ENCODE measurements at regions not wholly inside any gene's neighbourhood (a gene's known extent, or its start where the extent isn't known, plus 50 kb on each side); places are given as distances from the start of the nearest gene placed in this dataset.

GRCh38 chr20:17012546-17013226, 214.2 kb upstream of the PCSK2 start:
- H3K27me3 ChIP-seq (ENCODE audit: control insufficient read depth in 2 of 2, insufficient read depth in 1 of 2, low read length in 1 of 2) = no peaks in the 10 kb centered on the region
- no peaks in the 10 kb centered on the region for H3K36me3 ChIP-seq (ENCODE audit: control insufficient read depth in 2 of 2, insufficient read depth in 2 of 2, low read length in 1 of 2)
- no peak overlapping the region for H3K4me3 ChIP-seq (ENCODE audit: low read length in 2 of 2)
- no peaks in the 10 kb centered on the region for H3K4me1 ChIP-seq (ENCODE audit: control insufficient read depth in 2 of 2, insufficient read depth in 2 of 2, low read length in 2 of 2)
- H3K27ac ChIP-seq (ENCODE audit: low read depth in 1 of 2, low read length in 1 of 2) = no peak overlapping the region
- no peaks in the 10 kb centered on the region for H3K9me3 ChIP-seq (ENCODE audit: control insufficient read depth in 2 of 2, insufficient read depth in 1 of 2, low read length in 1 of 2)
- no peak for DNase-seq (ENCODE audit: low read depth in 6 of 9, low spot score in 9 of 9)
- whole genome bisulfite sequencing = 76% methylated on average over 7 of the region's 7 CpGs

DNA sequence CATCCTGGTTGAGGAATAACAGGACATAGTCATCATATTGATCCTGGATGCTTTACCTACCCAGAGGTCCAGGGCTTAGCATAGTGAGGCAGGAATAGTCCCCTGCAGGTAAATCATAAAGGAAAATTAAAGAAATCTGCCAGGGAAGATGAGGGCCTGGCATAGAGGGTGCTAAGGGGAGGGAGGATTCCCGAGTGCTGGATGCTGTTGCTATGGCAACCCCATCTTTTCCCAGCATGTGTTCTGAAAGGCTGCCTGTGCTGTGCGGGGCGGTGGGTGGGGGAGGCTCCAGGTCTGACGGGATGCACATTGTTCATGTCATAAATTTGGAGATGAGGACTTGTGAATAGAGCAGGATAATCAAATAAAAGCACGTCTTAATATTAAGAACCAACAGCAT, 212.6 kb upstream of the PCSK2 start:
- H3K4me3 ChIP-seq (ENCODE audit: low read length in 2 of 2) = no peak overlapping the region
- H3K9me3 ChIP-seq (ENCODE audit: control insufficient read depth in 2 of 2, insufficient read depth in 1 of 2, low read length in 1 of 2) = no peaks in the 10 kb centered on the region
- DNase-seq (ENCODE audit: low read depth in 6 of 9, low spot score in 9 of 9) = no peak
- 48% methylated on average over 5 of the region's 5 CpGs for WGBS
- no peaks in the 10 kb centered on the region for H3K27me3 ChIP-seq (ENCODE audit: control insufficient read depth in 2 of 2, insufficient read depth in 1 of 2, low read length in 1 of 2)
- no peak overlapping the region for H3K27ac ChIP-seq (ENCODE audit: low read depth in 1 of 2, low read length in 1 of 2)
- no peaks in the 10 kb centered on the region for H3K4me1 ChIP-seq (ENCODE audit: control insufficient read depth in 2 of 2, insufficient read depth in 2 of 2, low read length in 2 of 2)
- no peaks in the 10 kb centered on the region for H3K36me3 ChIP-seq (ENCODE audit: control insufficient read depth in 2 of 2, insufficient read depth in 2 of 2, low read length in 1 of 2)

- H3K4me1 ChIP-seq (ENCODE audit: control insufficient read depth in 2 of 2, insufficient read depth in 2 of 2, low read length in 2 of 2) = no peaks in the 10 kb centered on the region
- no peaks in the 10 kb centered on the region for H3K9me3 ChIP-seq (ENCODE audit: control insufficient read depth in 2 of 2, insufficient read depth in 1 of 2, low read length in 1 of 2)
- no peak overlapping the region for H3K27ac ChIP-seq (ENCODE audit: low read depth in 1 of 2, low read length in 1 of 2)
- no peak for DNase-seq (ENCODE audit: low read depth in 6 of 9, low spot score in 9 of 9)
- WGBS = 84% methylated on average over 4 of the region's 4 CpGs
- H3K27me3 ChIP-seq (ENCODE audit: control insufficient read depth in 2 of 2, insufficient read depth in 1 of 2, low read length in 1 of 2) = no peaks in the 10 kb centered on the region
- H3K4me3 ChIP-seq (ENCODE audit: low read length in 2 of 2) = no peak overlapping the region
- H3K36me3 ChIP-seq (ENCODE audit: control insufficient read depth in 2 of 2, insufficient read depth in 2 of 2, low read length in 1 of 2) = no peaks in the 10 kb centered on the region
These were observed 212.0 kb upstream of the PCSK2 start for GRCh38 chr20:17014756-17015366.

DNA sequence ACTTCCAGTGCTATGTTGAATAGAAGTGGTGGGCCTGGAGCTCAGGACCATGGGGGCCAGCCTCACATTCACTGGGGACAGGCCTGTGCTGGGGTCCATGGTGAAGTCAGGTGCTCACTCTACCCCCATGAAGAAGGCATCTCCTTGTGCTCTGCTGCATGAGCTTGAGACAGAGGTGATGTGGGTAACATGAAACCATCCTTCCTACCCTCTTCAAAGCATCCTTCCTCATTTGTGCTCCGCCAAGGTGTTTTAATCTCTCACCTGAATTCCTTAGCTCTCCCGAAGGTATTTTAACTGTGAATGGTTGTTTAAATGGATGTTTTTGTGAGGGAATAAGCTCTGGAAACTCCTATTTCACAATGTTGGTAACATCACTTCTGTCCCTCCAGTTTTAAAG, 209.6 kb upstream of the PCSK2 start:
- no peak for DNase-seq (ENCODE audit: low read depth in 6 of 9, low spot score in 9 of 9)
- Histone ChIP-seq H3K36me3 (ENCODE audit: control insufficient read depth in 2 of 2, insufficient read depth in 2 of 2, low read length in 1 of 2) (no peaks in the 10 kb centered on the region), H3K27me3 (ENCODE audit: control insufficient read depth in 2 of 2, insufficient read depth in 1 of 2, low read length in 1 of 2) (no peaks in the 10 kb centered on the region), H3K9me3 (ENCODE audit: control insufficient read depth in 2 of 2, insufficient read depth in 1 of 2, low read length in 1 of 2) (no peaks in the 10 kb centered on the region), H3K4me1 (ENCODE audit: control insufficient read depth in 2 of 2, insufficient read depth in 2 of 2, low read length in 2 of 2) (no peaks in the 10 kb centered on the region), H3K27ac (ENCODE audit: low read depth in 1 of 2, low read length in 1 of 2) (no peak overlapping the region), H3K4me3 (ENCODE audit: low read length in 2 of 2) (no peak overlapping the region)
- WGBS = 70% methylated on average over 2 of the region's 2 CpGs

DNA sequence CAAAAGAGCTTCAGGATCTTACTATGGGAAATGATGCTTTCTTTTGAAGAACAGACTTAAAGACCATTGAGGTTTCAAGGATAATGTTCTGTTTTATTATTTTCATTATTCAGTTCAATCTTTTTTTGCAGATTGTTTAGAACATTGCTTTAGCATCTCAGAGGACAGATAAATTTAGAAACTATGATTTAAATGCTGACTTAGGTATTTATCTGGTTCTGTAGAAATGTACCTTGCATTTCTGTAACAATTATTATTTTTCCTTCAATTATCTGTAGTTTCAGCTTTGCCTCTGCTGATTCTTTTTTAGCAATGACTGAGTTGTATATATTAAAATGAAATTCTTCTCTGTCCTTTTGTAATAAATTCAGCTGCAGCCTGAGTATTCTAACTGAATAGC, 205.4 kb upstream of the PCSK2 start:
- no peak overlapping the region for H3K27ac ChIP-seq (ENCODE audit: low read depth in 1 of 2, low read length in 1 of 2)
- H3K36me3 ChIP-seq (ENCODE audit: control insufficient read depth in 2 of 2, insufficient read depth in 2 of 2, low read length in 1 of 2) = no peaks in the 10 kb centered on the region
- no peaks in the 10 kb centered on the region for H3K9me3 ChIP-seq (ENCODE audit: control insufficient read depth in 2 of 2, insufficient read depth in 1 of 2, low read length in 1 of 2)
- no peak for DNase-seq (ENCODE audit: low read depth in 6 of 9, low spot score in 9 of 9)
- H3K4me3 ChIP-seq (ENCODE audit: low read length in 2 of 2) = no peak overlapping the region
- H3K27me3 ChIP-seq (ENCODE audit: control insufficient read depth in 2 of 2, insufficient read depth in 1 of 2, low read length in 1 of 2) = no peaks in the 10 kb centered on the region
- H3K4me1 ChIP-seq (ENCODE audit: control insufficient read depth in 2 of 2, insufficient read depth in 2 of 2, low read length in 2 of 2) = no peaks in the 10 kb centered on the region

GRCh38 chr20:17023036-17023435, 203.8 kb upstream of the PCSK2 start:
- 81% methylated on average over 1 of the region's 1 CpG for WGBS
- no peak for DNase-seq (ENCODE audit: low read depth in 6 of 9, low spot score in 9 of 9)
- Histone ChIP-seq H3K27ac (ENCODE audit: low read depth in 1 of 2, low read length in 1 of 2) (no peak overlapping the region), H3K27me3 (ENCODE audit: control insufficient read depth in 2 of 2, insufficient read depth in 1 of 2, low read length in 1 of 2) (no peaks in the 10 kb centered on the region), H3K9me3 (ENCODE audit: control insufficient read depth in 2 of 2, insufficient read depth in 1 of 2, low read length in 1 of 2) (no peaks in the 10 kb centered on the region), H3K4me1 (ENCODE audit: control insufficient read depth in 2 of 2, insufficient read depth in 2 of 2, low read length in 2 of 2) (no peaks in the 10 kb centered on the region), H3K36me3 (ENCODE audit: control insufficient read depth in 2 of 2, insufficient read depth in 2 of 2, low read length in 1 of 2) (no peaks in the 10 kb centered on the region), H3K4me3 (ENCODE audit: low read length in 2 of 2) (no peak overlapping the region)

GRCh38 chr20:17023806-17024205, 203.0 kb upstream of the PCSK2 start:
- Histone ChIP-seq H3K27me3 (ENCODE audit: control insufficient read depth in 2 of 2, insufficient read depth in 1 of 2, low read length in 1 of 2) (no peaks in the 10 kb centered on the region), H3K36me3 (ENCODE audit: control insufficient read depth in 2 of 2, insufficient read depth in 2 of 2, low read length in 1 of 2) (no peaks in the 10 kb centered on the region), H3K4me3 (ENCODE audit: low read length in 2 of 2) (no peak overlapping the region), H3K27ac (ENCODE audit: low read depth in 1 of 2, low read length in 1 of 2) (no peak overlapping the region), H3K9me3 (ENCODE audit: control insufficient read depth in 2 of 2, insufficient read depth in 1 of 2, low read length in 1 of 2) (no peaks in the 10 kb centered on the region), H3K4me1 (ENCODE audit: control insufficient read depth in 2 of 2, insufficient read depth in 2 of 2, low read length in 2 of 2) (no peaks in the 10 kb centered on the region)
- 32% methylated on average over 8 of the region's 8 CpGs for WGBS
- no peak for DNase-seq (ENCODE audit: low read depth in 6 of 9, low spot score in 9 of 9)

GRCh38 chr20:17024513-17025119, 202.2 kb upstream of the PCSK2 start:
- Histone ChIP-seq H3K4me3 (ENCODE audit: low read length in 2 of 2) (no peak overlapping the region), H3K4me1 (ENCODE audit: control insufficient read depth in 2 of 2, insufficient read depth in 2 of 2, low read length in 2 of 2) (no peaks in the 10 kb centered on the region), H3K27me3 (ENCODE audit: control insufficient read depth in 2 of 2, insufficient read depth in 1 of 2, low read length in 1 of 2) (no peaks in the 10 kb centered on the region), H3K9me3 (ENCODE audit: control insufficient read depth in 2 of 2, insufficient read depth in 1 of 2, low read length in 1 of 2) (no peaks in the 10 kb centered on the region), H3K36me3 (ENCODE audit: control insufficient read depth in 2 of 2, insufficient read depth in 2 of 2, low read length in 1 of 2) (no peaks in the 10 kb centered on the region), H3K27ac (ENCODE audit: low read depth in 1 of 2, low read length in 1 of 2) (no peak overlapping the region)
- no peak for DNase-seq (ENCODE audit: low read depth in 6 of 9, low spot score in 9 of 9)
- 54% methylated on average over 5 of the region's 5 CpGs for WGBS

- DNase-seq (ENCODE audit: low read depth in 6 of 9, low spot score in 9 of 9) = no peak
- Histone ChIP-seq H3K4me1 (ENCODE audit: control insufficient read depth in 2 of 2, insufficient read depth in 2 of 2, low read length in 2 of 2) (no peaks in the 10 kb centered on the region), H3K4me3 (ENCODE audit: low read length in 2 of 2) (no peak overlapping the region), H3K9me3 (ENCODE audit: control insufficient read depth in 2 of 2, insufficient read depth in 1 of 2, low read length in 1 of 2) (no peaks in the 10 kb centered on the region), H3K27me3 (ENCODE audit: control insufficient read depth in 2 of 2, insufficient read depth in 1 of 2, low read length in 1 of 2) (no peaks in the 10 kb centered on the region), H3K36me3 (ENCODE audit: control insufficient read depth in 2 of 2, insufficient read depth in 2 of 2, low read length in 1 of 2) (no peaks in the 10 kb centered on the region), H3K27ac (ENCODE audit: low read depth in 1 of 2, low read length in 1 of 2) (no peak overlapping the region)
- 99% methylated on average over 2 of the region's 2 CpGs for WGBS
These were observed 200.5 kb upstream of the PCSK2 start for GRCh38 chr20:17026346-17026745.

All from thymus (tissue), 11 donors.